HepG2 (cell line): ENCODE measurements at regions not wholly inside any gene's neighbourhood (a gene's known extent, or its start where the extent isn't known, plus 50 kb on each side); places are given as distances from the start of the nearest gene placed in this dataset.

ENCODE experiments used
- ATAC-seq: fragments of 200-7000 bp; cut with Tn5 transposase; 3 replicates; pipeline ENCODE4 v1.9.1; 2020; ENCODE audit warnings: mild to moderate bottlenecking, moderate library complexity
- BruUV-seq: library from RNA; stranded (reverse); fragments of 400-500 nt; replicated peaks from 2 replicates; lab custom pipeline; 2021; lab: Mats Ljungman, UMichigan
- CTCF ChIA-PET: fragments of 300-600 bp; formaldehyde crosslinking; extraction: SDS; loops from one replicate; lab custom pipeline; 2021; ENCODE audit warnings: low total read pairs, inconsistent platforms, low intra/inter-chr PET ratio; lab: Yijun Ruan, JAX
- POLR2A ChIA-PET: fragments of 350-600 bp; sonication (Branson Sonifier 250); formaldehyde crosslinking; loops from one replicate; lab custom pipeline; 2020; ENCODE audit warnings: antibody characterized with exemption, inconsistent platforms; lab: Yijun Ruan, JAX
- DNase-seq: peaks from one replicate; pipeline ENCODE4 v3.0.0-alpha.2; 2015; ENCODE audit warnings: low spot score
- FAIRE-seq: peaks from 3 replicates; lab custom pipeline; 2011; peaks lifted over from hg19 to GRCh38; lab: Jason Lieb, UNC
- H2AFZ ChIP-seq: one replicate; pipeline ENCODE4 v1.6.1; 2011; ENCODE audit warnings: low read length, inconsistent platforms
- H3K27ac ChIP-seq: fragments of 300-600 bp; 3 replicates; pipeline ENCODE4 v1.8.0; 2011; ENCODE audit warnings: mixed run types, mild to moderate bottlenecking, mixed read lengths, low read length, inconsistent platforms; ENCODE audit not compliant: insufficient read depth; ENCODE audit errors: extremely low read length
- H3K27me3 ChIP-seq, 2 experiments: fragments of 200-600 bp in 1 of 2; 2 replicates in 1 of 2; 3 replicates in 1 of 2; pipeline versions ENCODE4 v1.6.0 to v1.8.0; 2011; ENCODE audit warnings: low read length in 2 of 2, mild to moderate bottlenecking in 2 of 2, moderate library complexity in 2 of 2, inconsistent platforms in 1 of 2; ENCODE audit not compliant: insufficient read depth in 2 of 2, control insufficient read depth in 1 of 2
- H3K36me3 ChIP-seq, 2 experiments: fragments of 200-600 bp in 1 of 2; replicated peaks in 1 of 2; 2 replicates in 1 of 2; 3 replicates in 1 of 2; pipeline versions ENCODE4 v1.5.1 to v1.8.0; 2011; ENCODE audit warnings: low read length in 2 of 2, inconsistent platforms in 1 of 2; ENCODE audit not compliant: insufficient read depth in 2 of 2, control insufficient read depth in 1 of 2
- H3K4me1 ChIP-seq: 2 replicates; pipeline ENCODE4 v1.5.1; 2012; ENCODE audit warnings: low read length, inconsistent platforms; ENCODE audit not compliant: insufficient read depth
- H3K4me2 ChIP-seq: 2 replicates; pipeline ENCODE4 v1.6.0; 2011; ENCODE audit warnings: low read depth, low read length, inconsistent platforms
- H3K4me3 ChIP-seq, 3 experiments: fragments of 200-600 bp in 1 of 3; sonication (generic), shearing (Covaris generic) in 1 of 3; replicated peaks in 1 of 3; 2 replicates each; pipeline ENCODE4 v1.5.1; 2011 to 2016; ENCODE audit warnings: low read length in 3 of 3, inconsistent platforms in 2 of 3, low read depth in 2 of 3, mild to moderate bottlenecking in 2 of 3, control low read depth in 1 of 3, mixed read lengths in 1 of 3; ENCODE audit not compliant: insufficient read depth in 1 of 3
- H3K79me2 ChIP-seq: one replicate; pipeline ENCODE4 v1.6.1; 2011; ENCODE audit warnings: low read length, inconsistent platforms; ENCODE audit not compliant: insufficient read depth
- H3K9ac ChIP-seq: 2 replicates; pipeline ENCODE4 v1.6.0; 2011; ENCODE audit warnings: mild to moderate bottlenecking, low read depth, low read length, inconsistent platforms; ENCODE audit not compliant: insufficient read depth
- H3K9me3 ChIP-seq: 2 replicates; pipeline ENCODE4 v1.5.1; 2012; ENCODE audit warnings: mild to moderate bottlenecking, low read length
- H4K20me1 ChIP-seq: 2 replicates; pipeline ENCODE4 v1.6.0; 2011; ENCODE audit warnings: inconsistent platforms, mild to moderate bottlenecking, low read length, moderate library complexity; ENCODE audit not compliant: insufficient read depth
- FOXK2 ChIP-seq: fragments of 450-650 bp; IDR thresholded peaks from 2 replicates; pipeline ENCODE4 v1.6.1; 2016
- HNRNPH1 ChIP-seq: fragments of 200-400 bp; formaldehyde crosslinking; optimal IDR thresholded peaks from 2 replicates; pipeline ENCODE3; 2017; ENCODE audit warnings: mild to moderate bottlenecking, low read depth, low read length
- IKZF1 ChIP-seq: fragments of 450-650 bp; IDR thresholded peaks from 2 replicates; pipeline ENCODE4 v1.7.1; 2016
- KDM6A ChIP-seq: IDR thresholded peaks from 2 replicates; pipeline ENCODE4 v1.6.1; 2016; ENCODE audit warnings: low read depth
- NFIC ChIP-seq: IDR thresholded peaks from 2 replicates; pipeline ENCODE4 v1.6.1; 2012; ENCODE audit warnings: mild to moderate bottlenecking, low read length, inconsistent platforms
- NR2F1 ChIP-seq, 2 experiments: fragments of 450-650 bp in 1 of 2; formaldehyde crosslinking in 1 of 2; IDR thresholded peaks; 2 replicates each; pipeline versions ENCODE4 v1.5.0 to v1.6.1; 2016 to 2020; ENCODE audit warnings: mild to moderate bottlenecking in 1 of 2, missing compliant biosample characterization in 1 of 2, missing genetic modification reagents in 1 of 2, moderate library complexity in 1 of 2
- NR3C1 ChIP-seq: sonication (generic); formaldehyde crosslinking; IDR thresholded peaks from 2 replicates; pipeline ENCODE4 v1.4.0; 2020; ENCODE audit warnings: missing genetic modification reagents
- RARG ChIP-seq: sonication (generic); formaldehyde crosslinking; IDR thresholded peaks from 2 replicates; pipeline ENCODE4 v1.4.0; 2020; ENCODE audit warnings: low read depth, mild to moderate bottlenecking, missing genetic modification reagents
- RFX1 ChIP-seq: fragments of 450-650 bp; IDR thresholded peaks from 2 replicates; pipeline ENCODE4 v1.6.1; 2017
- ZMAT3 ChIP-seq: sonication (generic); formaldehyde crosslinking; conservative IDR thresholded peaks from 2 replicates; pipeline ENCODE4 v1.7.0; 2021; ENCODE audit warnings: missing genetic modification reagents
- ZNF263 ChIP-seq: sonication (generic); formaldehyde crosslinking; IDR thresholded peaks from 2 replicates; pipeline ENCODE4 v1.4.0; 2020; ENCODE audit warnings: missing genetic modification reagents
- ZNF543 ChIP-seq: sonication (generic); formaldehyde crosslinking; IDR thresholded peaks from 2 replicates; pipeline ENCODE4 v1.4.0; 2020; ENCODE audit warnings: mild to moderate bottlenecking, missing genetic modification reagents
- ZNF629 ChIP-seq: sonication (generic); formaldehyde crosslinking; conservative IDR thresholded peaks from 2 replicates; pipeline ENCODE4 v1.5.0; 2020; ENCODE audit warnings: missing genetic modification reagents
- ZNF724P ChIP-seq: sonication (generic); formaldehyde crosslinking; IDR thresholded peaks from 2 replicates; pipeline ENCODE4 v1.8.0; 2022; ENCODE audit warnings: missing genetic modification reagents, borderline replicate concordance
- ZNF781 ChIP-seq: sonication (generic); formaldehyde crosslinking; IDR thresholded peaks from 2 replicates; pipeline ENCODE4 v1.5.1; 2020; ENCODE audit warnings: borderline replicate concordance, mild to moderate bottlenecking, missing genetic modification reagents; ENCODE audit errors: not compliant biosample characterization
- ZNF792 ChIP-seq: IDR thresholded peaks from 2 replicates; pipeline ENCODE4 v1.6.1; 2016
- ZNF83 ChIP-seq: sonication (generic); formaldehyde crosslinking; IDR thresholded peaks from 2 replicates; pipeline ENCODE4 v1.4.0; 2020; ENCODE audit warnings: missing genetic modification reagents, mild to moderate bottlenecking, borderline replicate concordance
- ZSCAN31 ChIP-seq: sonication (generic); formaldehyde crosslinking; IDR thresholded peaks from 2 replicates; pipeline ENCODE4 v1.5.0; 2020; ENCODE audit warnings: low read depth, mild to moderate bottlenecking, missing genetic modification reagents
- WGBS: methylation state at CpG from one replicate; pipeline ENCODE4 v1.1.6; 2017; ENCODE audit warnings: low lambda C conversion rate; 5-methylcytosine and 5-hydroxymethylcytosine counted together
- in situ Hi-C: cut with HindIII; loops from 2 replicates; pipeline ENCODE4 v1.10.0; 2017; ENCODE audit warnings: low pct_unique_long_range_greater_than_20kb; ENCODE audit not compliant: extremely low pct_ligation_motif_present
- intact Hi-C: fragments of 100-400 bp; cut with micrococcal nuclease; formaldehyde crosslinking; loops from one replicate; pipeline ENCODE4 v1.10.0; 2022; ENCODE audit not compliant: unreplicated experiment
- TF ChIP-seq, protein P1 (sequence below): sonication (generic); formaldehyde crosslinking; IDR thresholded peaks from 2 replicates; pipeline ENCODE4 v1.5.1; 2020; ENCODE audit warnings: mild to moderate bottlenecking, missing genetic modification reagents, borderline replicate concordance
- TF ChIP-seq, protein P2 (sequence below): sonication (generic); formaldehyde crosslinking; IDR thresholded peaks from 2 replicates; pipeline ENCODE4 v1.8.0; 2022; ENCODE audit warnings: missing genetic modification reagents, mild to moderate bottlenecking, borderline replicate concordance
- TF ChIP-seq, protein P3 (sequence below): sonication (generic); formaldehyde crosslinking; IDR thresholded peaks from 2 replicates; pipeline ENCODE4 v1.4.0; 2020; ENCODE audit warnings: missing genetic modification reagents; ENCODE audit errors: not compliant biosample characterization

DNA sequence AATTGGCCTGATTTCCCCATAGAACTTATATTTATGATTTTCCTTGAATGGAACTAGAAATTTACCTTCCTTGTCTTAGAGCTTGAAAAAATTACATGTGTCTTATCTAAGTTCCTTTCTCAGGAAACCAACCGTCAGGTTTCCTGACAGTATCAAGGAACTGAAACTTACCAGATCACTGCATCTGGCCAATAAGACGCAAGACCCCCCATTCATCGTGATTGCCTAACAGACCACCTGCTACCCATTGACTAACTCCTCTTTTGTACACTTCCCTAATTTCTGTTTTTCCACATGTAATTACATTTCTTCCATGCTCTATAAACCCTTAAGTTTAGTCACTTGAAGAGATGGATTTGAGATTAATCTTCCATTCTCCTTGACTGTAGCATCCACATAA lies 517.2 kb upstream of the CBLB start (continued):
- TF ChIP-seq ZNF792 = no peak
- TF ChIP-seq, protein P1, sequence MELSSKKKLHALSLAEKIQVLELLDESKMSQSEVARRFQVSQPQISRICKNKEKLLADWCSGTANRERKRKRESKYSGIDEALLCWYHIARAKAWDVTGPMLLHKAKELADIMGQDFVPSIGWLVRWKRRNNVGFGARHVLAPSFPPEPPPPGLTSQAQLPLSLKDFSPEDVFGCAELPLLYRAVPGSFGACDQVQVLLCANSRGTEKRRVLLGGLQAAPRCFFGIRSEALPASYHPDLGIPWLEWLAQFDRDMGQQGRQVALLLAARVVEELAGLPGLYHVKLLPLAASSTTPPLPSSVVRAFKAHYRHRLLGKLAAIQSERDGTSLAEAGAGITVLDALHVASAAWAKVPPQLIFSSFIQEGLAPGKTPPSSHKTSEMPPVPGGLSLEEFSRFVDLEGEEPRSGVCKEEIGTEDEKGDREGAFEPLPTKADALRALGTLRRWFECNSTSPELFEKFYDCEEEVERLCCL (CRISPR knock-in tag) = no peak

DNA sequence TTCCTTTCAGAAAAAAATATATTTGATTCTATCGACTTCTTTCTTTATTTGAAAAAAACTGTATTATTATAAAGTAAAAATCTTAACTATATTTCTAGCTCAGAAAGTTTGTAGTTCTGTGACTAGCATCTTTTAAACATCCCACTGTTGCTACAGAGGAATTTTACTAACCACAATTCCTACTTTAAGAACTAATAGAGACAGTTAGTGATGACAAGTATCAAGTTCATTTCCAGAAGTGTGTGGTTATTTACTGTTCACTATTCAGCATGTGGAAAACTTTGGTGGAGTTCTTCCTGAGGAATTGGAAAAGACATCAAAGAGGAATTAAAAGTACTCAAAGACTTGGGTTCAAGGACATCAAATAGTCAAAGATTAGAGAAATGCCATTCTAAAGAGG lies 524.1 kb upstream of the CBLB start:
- H3K4me2 ChIP-seq = no peak overlapping the region
- 0% methylated on average over 1 of the region's 1 CpG for WGBS
- BruUV-seq = no TSS peak
- no peak for TF ChIP-seq KDM6A (CRISPR knock-in tag)
- TF ChIP-seq, protein P2, sequence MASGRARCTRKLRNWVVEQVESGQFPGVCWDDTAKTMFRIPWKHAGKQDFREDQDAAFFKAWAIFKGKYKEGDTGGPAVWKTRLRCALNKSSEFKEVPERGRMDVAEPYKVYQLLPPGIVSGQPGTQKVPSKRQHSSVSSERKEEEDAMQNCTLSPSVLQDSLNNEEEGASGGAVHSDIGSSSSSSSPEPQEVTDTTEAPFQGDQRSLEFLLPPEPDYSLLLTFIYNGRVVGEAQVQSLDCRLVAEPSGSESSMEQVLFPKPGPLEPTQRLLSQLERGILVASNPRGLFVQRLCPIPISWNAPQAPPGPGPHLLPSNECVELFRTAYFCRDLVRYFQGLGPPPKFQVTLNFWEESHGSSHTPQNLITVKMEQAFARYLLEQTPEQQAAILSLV (CRISPR knock-in tag) = no peak
- no peak for TF ChIP-seq NR3C1 (CRISPR knock-in tag)
- no peak for TF ChIP-seq NR2F1 (CRISPR knock-in tag; IDR thresholded peaks at IDR 0.05)
- TF ChIP-seq NFIC = no peak
- no peak for TF ChIP-seq RFX1
- TF ChIP-seq ZNF781 = no peak
- TF ChIP-seq ZSCAN31 = no peak
- no peak for TF ChIP-seq ZMAT3
- TF ChIP-seq RARG = no peak
- no peak for TF ChIP-seq FOXK2
- no peak for TF ChIP-seq ZNF83 (CRISPR knock-in tag)
- no peak for TF ChIP-seq ZNF629 (CRISPR knock-in tag)
- TF ChIP-seq IKZF1 = no peak
- TF ChIP-seq ZNF724P (CRISPR knock-in tag) = no peak
- no peak for TF ChIP-seq ZNF543 (CRISPR knock-in tag)
- TF ChIP-seq ZNF263 (CRISPR knock-in tag) = no peak
- TF ChIP-seq HNRNPH1 = no peak
- TF ChIP-seq, protein P3, sequence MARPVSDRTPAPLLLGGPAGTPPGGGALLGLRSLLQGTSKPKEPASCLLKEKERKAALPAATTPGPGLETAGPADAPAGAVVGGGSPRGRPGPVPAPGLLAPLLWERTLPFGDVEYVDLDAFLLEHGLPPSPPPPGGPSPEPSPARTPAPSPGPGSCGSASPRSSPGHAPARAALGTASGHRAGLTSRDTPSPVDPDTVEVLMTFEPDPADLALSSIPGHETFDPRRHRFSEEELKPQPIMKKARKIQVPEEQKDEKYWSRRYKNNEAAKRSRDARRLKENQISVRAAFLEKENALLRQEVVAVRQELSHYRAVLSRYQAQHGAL (CRISPR knock-in tag) = no peak
- TF ChIP-seq, all 625 proteins: peak for 0
- FAIRE-seq (no peak), DNase-seq (no peak), ATAC-seq (no peak)
- ChIA-PET CTCF (no interaction called here), POLR2A (no interaction called here)
- intact Hi-C loops = no loop called here
- no peaks in the 10 kb centered on the region for H3K4me1 ChIP-seq
- H4K20me1 ChIP-seq = no peaks in the 10 kb centered on the region
- no peaks in the 10 kb centered on the region for H3K36me3 ChIP-seq
- H3K27me3 ChIP-seq = no peaks in the 10 kb centered on the region
- no peaks in the 10 kb centered on the region for H3K9me3 ChIP-seq
- no peaks in the 10 kb centered on the region for H3K79me2 ChIP-seq
- in situ Hi-C loops = no loop called here
- no peak overlapping the region for H3K9ac ChIP-seq
- no peak overlapping the region for H3K27ac ChIP-seq
- no peak overlapping the region for H3K4me3 ChIP-seq
- no peak overlapping the region for H2AFZ ChIP-seq
